GM12873 (cell line): ENCODE measurements at regions not wholly inside any gene's neighbourhood (a gene's known extent, or its start where the extent isn't known, plus 50 kb on each side); places are given as distances from the start of the nearest gene placed in this dataset.

Experiments
- CTCF ChIP-seq: IDR thresholded peaks from 2 replicates; pipeline ENCODE4 v1.5.1; 2012; ENCODE audit warnings: low read depth, mild to moderate bottlenecking, moderate library complexity, low read length, control low read depth; ENCODE audit not compliant: insufficient read depth; ENCODE audit errors: missing control alignments

GRCh38 chr2:15845737-15846405, 94.5 kb upstream of the MYCN start:
- no peak for TF ChIP-seq CTCF

GRCh38 chr2:15846626-15847025, 93.7 kb upstream of the MYCN start:
- no peak for TF ChIP-seq CTCF

GRCh38 chr2:15850534-15850933, 89.8 kb upstream of the MYCN start:
- no peak for TF ChIP-seq CTCF

DNA sequence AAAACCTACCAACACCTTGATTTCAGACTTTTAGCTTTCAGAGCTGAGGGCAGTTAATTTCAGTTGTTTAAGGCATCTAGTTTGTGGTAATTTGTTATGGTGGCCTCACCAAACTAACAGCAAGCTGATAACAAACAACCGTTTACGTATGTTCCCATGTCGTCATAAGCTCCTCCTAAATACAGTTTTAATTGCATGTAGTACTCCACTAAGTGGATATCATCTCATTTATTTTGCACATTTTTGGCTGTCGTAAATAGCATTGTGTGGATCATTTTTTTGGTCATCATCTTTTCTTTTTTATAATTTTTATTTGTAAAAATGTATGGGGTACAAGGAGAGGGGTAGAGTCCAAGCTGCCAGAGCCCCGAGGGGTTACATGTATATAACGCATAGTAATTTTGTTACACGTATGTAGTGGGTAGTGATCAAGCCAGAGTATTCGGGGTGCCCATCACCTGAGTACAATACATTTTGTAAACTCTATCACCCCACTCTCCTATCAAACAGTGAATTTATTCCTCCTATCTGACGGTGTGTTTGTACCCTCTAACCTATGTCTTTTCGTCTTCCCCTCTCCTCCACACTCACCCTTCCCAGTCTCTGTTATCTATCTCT, 89.2 kb upstream of the MYCN start:
- no peak for TF ChIP-seq CTCF

- no peak for TF ChIP-seq CTCF
These were observed 87.5 kb upstream of the MYCN start for GRCh38 chr2:15852811-15853210.

DNA sequence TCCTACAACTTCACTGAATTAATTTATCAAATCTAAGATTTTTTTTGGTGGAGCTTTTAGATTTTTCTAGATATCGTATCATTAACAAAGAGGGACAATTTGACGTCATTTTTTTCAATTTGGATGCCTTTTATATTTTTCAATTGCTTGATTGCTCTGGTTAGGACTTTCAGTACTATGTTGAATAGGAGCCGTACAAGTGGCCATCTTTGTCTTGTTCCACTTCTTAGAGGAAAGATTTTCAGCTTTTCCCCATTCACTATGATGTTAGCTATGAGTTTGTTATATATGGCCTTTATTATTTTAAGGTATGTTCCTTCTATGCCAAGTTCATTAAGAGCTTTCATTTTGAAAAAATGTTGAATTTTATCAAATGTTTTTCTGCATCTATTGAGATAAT, 86.4 kb upstream of the MYCN start:
- TF ChIP-seq CTCF: no peak

- no peak for TF ChIP-seq CTCF
These were observed 84.5 kb upstream of the MYCN start for GRCh38 chr2:15855766-15856260.
